22Rv1 (cell line): ENCODE measurements at regions not wholly inside any gene's neighbourhood (a gene's known extent, or its start where the extent isn't known, plus 50 kb on each side); places are given as distances from the start of the nearest gene placed in this dataset.

Experiments used
- CTCF ChIP-seq: fragments of 450-650 bp; IDR thresholded peaks from 2 replicates; pipeline ENCODE4 v1.5.1; 2017; ENCODE audit warnings: mild to moderate bottlenecking
- ZFX ChIP-seq: fragments of 450-650 bp; IDR thresholded peaks from 2 replicates; pipeline ENCODE4 v1.6.1; 2017; ENCODE audit warnings: antibody characterized with exemption, borderline replicate concordance

- TF ChIP-seq CTCF, result no peak
- no peak for TF ChIP-seq ZFX
Observed at GRCh38 chr13:79245937-79246577, 160.0 kb downstream of the RBM26 start.
